Testis (tissue), 2 donors: ENCODE measurements at regions not wholly inside any gene's neighbourhood (a gene's known extent, or its start where the extent isn't known, plus 50 kb on each side); places are given as distances from the start of the nearest gene placed in this dataset.

Experiments
- DNase-seq: peaks from one replicate; pipeline ENCODE4 v3.0.0-alpha.2; 2019
- H3K27ac ChIP-seq, 2 donors: fragments of 200-600 bp; sonication (generic); one replicate each; pipeline ENCODE4 v1.5.1; 2019
- H3K27me3 ChIP-seq: fragments of 200-600 bp; sonication (generic); one replicate; pipeline ENCODE4 v1.5.1; 2019
- H3K36me3 ChIP-seq: fragments of 200-600 bp; sonication (generic); one replicate; pipeline ENCODE4 v1.5.1; 2017; ENCODE audit warnings: low read depth; ENCODE audit errors: missing control alignments
- H3K4me1 ChIP-seq: fragments of 200-600 bp; sonication (generic); one replicate; pipeline ENCODE4 v1.5.1; 2019
- H3K4me3 ChIP-seq, 2 donors: fragments of 200-600 bp; sonication (generic); one replicate each; pipeline ENCODE4 v1.5.1; 2017 to 2019
- H3K9me3 ChIP-seq: fragments of 200-600 bp; sonication (generic); one replicate; pipeline ENCODE4 v1.5.1; 2017
- CTCF ChIP-seq, 3 experiments: fragments of 450-650 bp in 2 of 3; fragments of 200-600 bp in 1 of 3; sonication (generic) in 1 of 3; IDR thresholded peaks; one replicate each; pipeline ENCODE4 v1.5.1; 2016 to 2019; ENCODE audit warnings: antibody characterized with exemption in 3 of 3, mild to moderate bottlenecking in 2 of 3, moderate library complexity in 1 of 3
- POLR2A ChIP-seq: fragments of 450-650 bp; IDR thresholded peaks from one replicate; pipeline ENCODE4 v1.6.1; 2017; ENCODE audit warnings: antibody characterized with exemption, mild to moderate bottlenecking, moderate library complexity
- WGBS, 2 donors: methylation state at CpG; one replicate each; pipeline ENCODE4 v1.1.5; 2018; 5-methylcytosine and 5-hydroxymethylcytosine counted together
- intact Hi-C: fragments of 100-400 bp; cut with DNase I; formaldehyde crosslinking; loops from one replicate; pipeline ENCODE4 v1.15.1; 2023; ENCODE audit warnings: low total_unique reads

GRCh38 chr18:29594493-29594892 is 1417.6 kb upstream of the CDH2 start:
- 92 to 95% methylated on average over 2 of the region's 2 CpGs for WGBS, 2 donors
- Histone ChIP-seq H3K36me3 (no peaks in the 10 kb centered on the region), H3K4me3 (no peak overlapping the region), H3K4me1 (no peaks in the 10 kb centered on the region), H3K27ac (no peak overlapping the region), H3K27me3 (no peaks in the 10 kb centered on the region), H3K9me3 (no peaks in the 10 kb centered on the region)
- DNase-seq, result no peak
- intact Hi-C loops, result no loop called here
- TF ChIP-seq CTCF (IDR thresholded peaks at IDR 0.05) (no peak), POLR2A (no peak)

GRCh38 chr18:29588446-29589100 is 1411.6 kb upstream of the CDH2 start:
- H3K9me3 ChIP-seq, result no peaks in the 10 kb centered on the region
- H3K4me1 ChIP-seq, result no peaks in the 10 kb centered on the region
- no peaks in the 10 kb centered on the region for H3K27me3 ChIP-seq
- no peak for DNase-seq
- 79 to 82% methylated on average over 4 to 17 of the region's 17 CpGs for WGBS, 2 donors
- intact Hi-C loops, result no loop called here
- H3K4me3 ChIP-seq, result peak overlapping the region in 1 of 2 donors; percentile 10
- no peak overlapping the region for H3K27ac ChIP-seq
- no peak for TF ChIP-seq CTCF (IDR thresholded peaks at IDR 0.05)
- H3K36me3 ChIP-seq, result no peaks in the 10 kb centered on the region

- no peak overlapping the region for H3K27ac ChIP-seq
- 94 to 100% methylated on average over 3 of the region's 3 CpGs for WGBS, 2 donors
- H3K4me1 ChIP-seq, result no peaks in the 10 kb centered on the region
- TF ChIP-seq CTCF (IDR thresholded peaks at IDR 0.05), result no peak
- TF ChIP-seq POLR2A, result no peak
- H3K27me3 ChIP-seq, result no peaks in the 10 kb centered on the region
- H3K9me3 ChIP-seq, result no peaks in the 10 kb centered on the region
- no peak for DNase-seq
- no peak overlapping the region for H3K4me3 ChIP-seq
- intact Hi-C loops, result no loop called here
- no peaks in the 10 kb centered on the region for H3K36me3 ChIP-seq
Measured at GRCh38 chr18:29586210-29586609, 1409.3 kb upstream of the CDH2 start.

- WGBS, 2 donors, result 36 to 38% methylated on average over 1 of the region's 1 CpG
- no peak for DNase-seq
- no peaks in the 10 kb centered on the region for H3K4me1 ChIP-seq
- no peaks in the 10 kb centered on the region for H3K9me3 ChIP-seq
- H3K27ac ChIP-seq, result no peak overlapping the region
- no peak overlapping the region for H3K4me3 ChIP-seq
- intact Hi-C loops, result no loop called here
- TF ChIP-seq CTCF (IDR thresholded peaks at IDR 0.05), result no peak
- no peak for TF ChIP-seq POLR2A
- no peaks in the 10 kb centered on the region for H3K27me3 ChIP-seq
- H3K36me3 ChIP-seq, result no peaks in the 10 kb centered on the region
Measured at GRCh38 chr18:29560270-29560669, 1383.3 kb upstream of the CDH2 start.

GRCh38 chr18:29556070-29556469 is 1379.1 kb upstream of the CDH2 start:
- WGBS, 2 donors, result 92 to 94% methylated on average over 4 of the region's 4 CpGs
- no peaks in the 10 kb centered on the region for H3K27me3 ChIP-seq
- no peak overlapping the region for H3K27ac ChIP-seq
- intact Hi-C loops, result no loop called here
- H3K4me1 ChIP-seq, result no peaks in the 10 kb centered on the region
- H3K4me3 ChIP-seq, result no peak overlapping the region
- DNase-seq, result no peak
- H3K9me3 ChIP-seq, result no peaks in the 10 kb centered on the region
- TF ChIP-seq POLR2A (no peak), CTCF (IDR thresholded peaks at IDR 0.05) (no peak)
- no peaks in the 10 kb centered on the region for H3K36me3 ChIP-seq
